Keratinocyte (primary cell): ENCODE measurements at regions not wholly inside any gene's neighbourhood (a gene's known extent, or its start where the extent isn't known, plus 50 kb on each side); places are given as distances from the start of the nearest gene placed in this dataset.

Experiments
- DNase-seq: peaks from one replicate; pipeline ENCODE4 v3.0.0-alpha.2; 2011; ENCODE audit warnings: low read depth, missing footprints, low spot score
- FAIRE-seq: peaks from 2 replicates; lab custom pipeline; 2011; peaks lifted over from hg19 to GRCh38; lab: Jason Lieb, UNC
- H2AFZ ChIP-seq: 2 replicates; pipeline ENCODE4 v1.6.0; 2012; ENCODE audit warnings: low read length, control low read depth, inconsistent platforms; ENCODE audit not compliant: control insufficient read depth
- H3K27ac ChIP-seq: 2 replicates; pipeline ENCODE4 v1.5.1; 2011; ENCODE audit warnings: low read length; ENCODE audit not compliant: control insufficient read depth, insufficient read depth
- H3K27me3 ChIP-seq: 3 replicates; pipeline ENCODE4 v1.6.0; 2011; ENCODE audit warnings: low read length; ENCODE audit not compliant: control insufficient read depth, insufficient read depth; ENCODE audit errors: extremely low read depth
- H3K36me3 ChIP-seq, 2 experiments: 2 replicates in 1 of 2; 3 replicates in 1 of 2; pipeline ENCODE4 v1.5.1; 2011; ENCODE audit warnings: low read length in 2 of 2, mild to moderate bottlenecking in 1 of 2; ENCODE audit not compliant: control insufficient read depth in 2 of 2, insufficient read depth in 2 of 2; ENCODE audit errors: extremely low read depth in 1 of 2
- H3K4me1 ChIP-seq: 3 replicates; pipeline ENCODE4 v1.5.1; 2011; ENCODE audit warnings: low read length; ENCODE audit not compliant: control insufficient read depth, insufficient read depth; ENCODE audit errors: extremely low read depth
- H3K4me2 ChIP-seq: 3 replicates; pipeline ENCODE4 v1.6.0; 2011; ENCODE audit warnings: low read depth, low read length; ENCODE audit not compliant: control insufficient read depth, insufficient read depth; ENCODE audit errors: extremely low read depth
- H3K4me3 ChIP-seq, 3 experiments: fragments of 200-600 bp in 1 of 3; sonication (generic) in 1 of 3; 2 replicates in 2 of 3; 3 replicates in 1 of 3; pipeline ENCODE4 v1.5.1; 2011 to 2016; ENCODE audit warnings: low read length in 3 of 3, mild to moderate bottlenecking in 3 of 3, control low read depth in 2 of 3, inconsistent platforms in 1 of 3, low read depth in 1 of 3, mixed read lengths in 1 of 3, mixed run types in 1 of 3, moderate library complexity in 1 of 3; ENCODE audit not compliant: control insufficient read depth in 2 of 3, insufficient read depth in 2 of 3; ENCODE audit errors: extremely low read depth in 1 of 3
- H3K79me2 ChIP-seq: 2 replicates; pipeline ENCODE4 v1.6.0; 2012; ENCODE audit warnings: low read length; ENCODE audit not compliant: control insufficient read depth, insufficient read depth
- H3K9ac ChIP-seq: 3 replicates; pipeline ENCODE4 v1.6.0; 2011; ENCODE audit warnings: low read length; ENCODE audit not compliant: control insufficient read depth, insufficient read depth; ENCODE audit errors: extremely low read depth
- H3K9me1 ChIP-seq: 3 replicates; pipeline ENCODE4 v1.6.0; 2011; ENCODE audit warnings: low read length; ENCODE audit not compliant: control insufficient read depth, insufficient read depth; ENCODE audit errors: extremely low read depth
- H3K9me3 ChIP-seq: 2 replicates; pipeline ENCODE4 v1.5.1; 2012; ENCODE audit warnings: low read depth, low read length; ENCODE audit not compliant: control insufficient read depth
- H4K20me1 ChIP-seq: 3 replicates; pipeline ENCODE4 v1.6.0; 2011; ENCODE audit warnings: low read length; ENCODE audit not compliant: control insufficient read depth, insufficient read depth; ENCODE audit errors: extremely low read depth
- EZH2 ChIP-seq: IDR thresholded peaks from one replicate; pipeline ENCODE4 v1.6.1; 2012; ENCODE audit warnings: inconsistent platforms, mild to moderate bottlenecking, low read length, moderate library complexity
- dilution Hi-C: fragments of 300-500 bp; cut with MboI; formaldehyde crosslinking; loops from one replicate; pipeline ENCODE4 v1.7.0; 2020; ENCODE audit warnings: low sequenced_read_pairs; ENCODE audit not compliant: extremely low pct_ligation_motif_present
- TF ChIP-seq, protein P1 (sequence below), 3 experiments: IDR thresholded peaks in 1 of 3; conservative IDR thresholded peaks in 1 of 3; optimal IDR thresholded peaks in 1 of 3; 2 replicates in 2 of 3; 3 replicates in 1 of 3; pipeline versions ENCODE3 to v1.5.1; 2011; ENCODE audit warnings: low read length in 3 of 3, mild to moderate bottlenecking in 3 of 3, moderate library complexity in 2 of 3, control low read depth in 1 of 3, inconsistent platforms in 1 of 3; ENCODE audit not compliant: insufficient read depth in 2 of 3; ENCODE audit errors: extremely low read depth in 1 of 3

DNA sequence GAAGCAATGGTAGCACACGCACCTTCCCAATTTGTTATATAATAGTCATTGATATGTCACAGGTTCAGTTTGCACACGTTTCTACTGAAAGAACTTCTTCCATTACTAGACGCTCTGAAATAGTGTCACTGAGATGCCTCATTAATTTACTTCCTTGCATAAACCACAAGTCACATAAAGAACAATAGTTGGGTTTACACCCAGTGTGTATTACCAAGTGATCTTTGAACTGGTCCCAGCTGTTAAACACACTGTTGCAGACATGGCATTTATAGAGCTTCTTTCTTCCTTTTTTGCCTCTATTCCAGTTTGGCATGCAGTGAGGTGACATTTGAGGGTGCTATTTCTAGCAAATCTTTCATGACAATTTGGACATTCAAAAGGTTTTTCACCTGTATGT lies 245.3 kb downstream of the EPM2A start:
- no peak overlapping the region for H3K4me3 ChIP-seq
- no peaks in the 10 kb centered on the region for H4K20me1 ChIP-seq

DNA sequence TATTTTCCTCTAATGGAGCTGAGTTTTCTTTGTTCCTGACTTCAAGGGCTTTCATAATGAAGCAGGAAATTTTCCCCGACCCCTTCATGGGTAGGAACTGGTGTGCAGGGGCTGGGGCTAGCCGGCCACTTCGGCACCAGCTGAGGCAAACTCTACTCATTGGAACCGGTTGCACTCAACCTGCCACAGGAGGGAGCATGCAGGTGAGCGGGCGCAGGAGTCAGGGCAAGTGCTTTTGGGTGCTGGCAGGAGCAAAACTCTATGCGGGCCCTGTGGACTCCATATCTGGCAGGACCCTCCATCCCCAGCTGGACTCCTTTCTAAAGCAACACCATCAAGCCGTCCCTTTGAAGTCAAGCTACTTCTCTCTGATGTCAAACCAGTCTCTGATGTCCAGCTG lies 244.2 kb downstream of the EPM2A start:
- no peaks in the 10 kb centered on the region for H3K9me1 ChIP-seq
- FAIRE-seq: no peak
- no peak for TF ChIP-seq EZH2
- TF ChIP-seq, protein P1, sequence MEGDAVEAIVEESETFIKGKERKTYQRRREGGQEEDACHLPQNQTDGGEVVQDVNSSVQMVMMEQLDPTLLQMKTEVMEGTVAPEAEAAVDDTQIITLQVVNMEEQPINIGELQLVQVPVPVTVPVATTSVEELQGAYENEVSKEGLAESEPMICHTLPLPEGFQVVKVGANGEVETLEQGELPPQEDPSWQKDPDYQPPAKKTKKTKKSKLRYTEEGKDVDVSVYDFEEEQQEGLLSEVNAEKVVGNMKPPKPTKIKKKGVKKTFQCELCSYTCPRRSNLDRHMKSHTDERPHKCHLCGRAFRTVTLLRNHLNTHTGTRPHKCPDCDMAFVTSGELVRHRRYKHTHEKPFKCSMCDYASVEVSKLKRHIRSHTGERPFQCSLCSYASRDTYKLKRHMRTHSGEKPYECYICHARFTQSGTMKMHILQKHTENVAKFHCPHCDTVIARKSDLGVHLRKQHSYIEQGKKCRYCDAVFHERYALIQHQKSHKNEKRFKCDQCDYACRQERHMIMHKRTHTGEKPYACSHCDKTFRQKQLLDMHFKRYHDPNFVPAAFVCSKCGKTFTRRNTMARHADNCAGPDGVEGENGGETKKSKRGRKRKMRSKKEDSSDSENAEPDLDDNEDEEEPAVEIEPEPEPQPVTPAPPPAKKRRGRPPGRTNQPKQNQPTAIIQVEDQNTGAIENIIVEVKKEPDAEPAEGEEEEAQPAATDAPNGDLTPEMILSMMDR (optimal IDR thresholded peaks at IDR 0.05 in 1 of 3, IDR thresholded peaks at IDR 0.05 in 1 of 3, conservative IDR thresholded peaks at IDR 0.05 in 1 of 3; ENCODE audit: extremely low read depth in 1 of 3, insufficient read depth in 2 of 3, low read length in 3 of 3): peak in 2 of 3 experiments; percentile 11 to 31

More for the DNA sequence above, 245.3 kb downstream of the EPM2A start:
- H3K27ac ChIP-seq: no peak overlapping the region
- no peak overlapping the region for H3K9ac ChIP-seq
- H3K79me2 ChIP-seq: no peaks in the 10 kb centered on the region
- dilution Hi-C loops: no loop called here
- H3K4me2 ChIP-seq: no peak overlapping the region
- peak; percentile 5 for FAIRE-seq
- no peak for TF ChIP-seq EZH2
- no peaks in the 10 kb centered on the region for H3K4me1 ChIP-seq
- H2AFZ ChIP-seq: no peak overlapping the region
- no peaks in the 10 kb centered on the region for H3K9me1 ChIP-seq
- H3K9me3 ChIP-seq: no peaks in the 10 kb centered on the region
- no peaks in the 10 kb centered on the region for H3K36me3 ChIP-seq
- no peaks in the 10 kb centered on the region for H3K27me3 ChIP-seq
- no peak for DNase-seq

DNA sequence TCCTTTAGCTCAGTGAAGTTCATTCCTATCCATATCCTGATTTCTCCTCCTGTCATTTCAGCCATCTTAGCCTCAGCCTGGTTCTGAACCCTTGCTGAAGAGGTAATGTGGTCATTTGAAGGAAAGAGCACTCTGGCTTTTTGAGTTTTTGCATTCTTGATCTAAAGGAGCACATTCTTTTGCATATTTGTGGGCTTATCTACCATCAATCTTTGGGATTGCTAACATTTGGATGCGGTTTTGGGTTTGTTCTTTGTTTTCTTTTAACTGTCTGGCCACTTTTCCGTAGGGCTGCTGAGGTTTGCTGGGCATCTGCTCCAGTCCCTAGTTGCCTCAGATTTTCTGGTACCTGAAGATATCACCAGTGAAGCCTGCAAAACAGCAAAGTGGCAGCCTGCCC lies 238.3 kb downstream of the EPM2A start:
- Histone ChIP-seq H3K9me3 (no peaks in the 10 kb centered on the region), H4K20me1 (no peaks in the 10 kb centered on the region), H3K4me3 (no peak overlapping the region), H3K9ac (no peak overlapping the region), H3K36me3 (no peaks in the 10 kb centered on the region), H3K4me1 (no peaks in the 10 kb centered on the region), H2AFZ (no peak overlapping the region), H3K27me3 (no peaks in the 10 kb centered on the region), H3K4me2 (no peak overlapping the region), H3K27ac (no peak overlapping the region), H3K79me2 (no peaks in the 10 kb centered on the region), H3K9me1 (no peaks in the 10 kb centered on the region)
- dilution Hi-C loops: no loop called here
- DNase-seq: no peak
- TF ChIP-seq, protein P1 (optimal IDR thresholded peaks at IDR 0.05 in 1 of 3, IDR thresholded peaks at IDR 0.05 in 1 of 3, conservative IDR thresholded peaks at IDR 0.05 in 1 of 3; ENCODE audit: extremely low read depth in 1 of 3, insufficient read depth in 2 of 3, low read length in 3 of 3): no peak
- TF ChIP-seq EZH2: no peak
- FAIRE-seq: no peak

More for the DNA sequence above, 244.2 kb downstream of the EPM2A start:
- Histone ChIP-seq H2AFZ (no peak overlapping the region), H4K20me1 (no peaks in the 10 kb centered on the region), H3K9me3 (no peaks in the 10 kb centered on the region), H3K4me2 (no peak overlapping the region), H3K36me3 (no peaks in the 10 kb centered on the region), H3K27ac (no peak overlapping the region), H3K4me3 (no peak overlapping the region), H3K27me3 (no peaks in the 10 kb centered on the region), H3K79me2 (no peaks in the 10 kb centered on the region), H3K9ac (no peak overlapping the region), H3K4me1 (no peaks in the 10 kb centered on the region)
- no peak for DNase-seq
- dilution Hi-C loops: no loop called here
